ENCODE measurements at regions not wholly inside any gene's neighbourhood (a gene's known extent, or its start where the extent isn't known, plus 50 kb on each side); places are given as distances from the start of the nearest gene placed in this dataset.

DNA sequence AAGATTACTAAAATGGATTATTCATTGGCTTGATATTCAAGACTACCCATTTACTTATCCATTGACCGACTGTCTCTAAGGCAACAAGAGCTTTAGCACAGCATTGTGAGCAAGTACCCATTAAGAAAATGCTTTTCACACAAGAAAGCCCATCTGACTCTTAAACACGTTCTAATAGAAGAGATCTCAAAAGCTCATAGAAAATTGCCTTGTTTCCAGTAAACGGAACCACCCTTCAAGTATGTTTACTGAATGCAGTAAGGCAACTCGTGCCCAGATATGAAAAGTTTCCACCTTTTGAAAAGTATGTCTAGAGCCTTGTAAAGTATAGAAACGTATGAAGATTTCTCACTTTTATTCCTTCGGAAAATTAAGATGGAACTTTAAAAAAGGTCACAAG lies 655.3 kb upstream of the ALCAM start:
- TF ChIP-seq CTCF (IDR thresholded peaks at IDR 0.05) (no peak), POLR2A (IDR thresholded peaks at IDR 0.05) (no peak)
